SW480 (cell line): ENCODE measurements at regions not wholly inside any gene's neighbourhood (a gene's known extent, or its start where the extent isn't known, plus 50 kb on each side); places are given as distances from the start of the nearest gene placed in this dataset.
"Not testable (repeated sequence)": the region's sequence is repeated elsewhere in the genome, so short reads cannot be mapped to it uniquely, and the experiment has no call there.

ENCODE experiments used
- DNase-seq: peaks from one replicate; pipeline ENCODE4 v3.0.0-alpha.2; 2016; ENCODE audit warnings: low spot score

GRCh38 chr15:36406366-36406765 lies 173.1 kb upstream of the CDIN1 start:
- DNase-seq = no peak

GRCh38 chr15:36406911-36407310 lies 172.5 kb upstream of the CDIN1 start:
- no peak for DNase-seq

DNA sequence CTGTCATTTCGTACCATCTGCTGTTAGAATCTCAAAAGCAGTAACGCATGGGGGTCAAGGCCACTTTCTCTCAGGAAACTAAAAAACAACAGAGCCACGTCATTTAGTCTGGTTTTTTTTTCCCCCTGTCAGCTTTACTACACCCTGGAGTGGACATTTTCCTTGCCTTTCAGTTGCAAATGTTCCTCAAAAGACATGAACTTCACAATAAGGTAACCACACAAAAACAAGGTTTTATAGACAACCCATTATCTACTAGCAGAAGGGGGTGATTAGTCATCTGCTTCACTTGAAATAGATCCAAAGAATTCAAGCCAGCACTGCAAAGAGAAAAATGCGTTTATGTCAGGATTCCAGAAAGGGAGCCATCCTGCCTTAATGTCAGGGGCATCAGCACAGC lies 171.8 kb upstream of the CDIN1 start:
- no peak for DNase-seq

DNA sequence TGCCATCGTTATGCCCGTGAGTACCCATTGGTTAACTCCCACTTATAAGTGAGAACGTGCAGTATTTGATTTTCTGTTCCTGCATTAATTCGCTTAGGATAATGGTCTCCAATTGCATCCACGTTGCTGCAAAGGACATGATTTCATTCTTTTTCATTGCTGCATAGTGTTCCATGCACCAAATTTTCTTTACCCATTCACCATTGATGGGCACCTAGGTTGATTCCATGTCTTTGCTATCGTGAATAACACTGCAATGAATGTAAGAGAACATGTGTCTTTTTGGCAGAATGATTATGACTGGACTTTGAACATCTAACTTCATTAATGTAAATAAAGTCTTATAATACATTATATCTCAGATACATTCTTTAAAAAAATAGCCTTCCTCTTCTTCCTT lies 169.6 kb upstream of the CDIN1 start:
- DNase-seq = no peak

DNA sequence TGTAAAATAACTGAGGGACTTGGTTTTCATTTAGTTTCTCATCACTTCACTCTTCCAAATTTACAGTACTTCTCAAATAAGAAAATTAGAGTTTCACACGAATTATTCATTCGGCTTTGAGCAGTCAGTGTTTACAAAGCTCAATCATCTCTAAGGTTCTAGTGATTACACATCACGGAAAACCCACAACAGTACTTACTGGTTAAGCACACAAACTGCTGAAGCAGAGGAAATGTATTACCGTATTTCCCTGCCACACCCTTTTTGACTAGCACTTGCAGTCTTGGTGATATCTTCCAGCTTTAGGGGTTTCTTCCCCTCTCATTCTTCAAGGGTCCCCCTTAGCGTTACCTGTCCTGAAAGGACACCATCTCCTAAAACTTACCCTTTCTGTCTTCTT lies 164.8 kb upstream of the CDIN1 start:
- no peak for DNase-seq

GRCh38 chr15:36415643-36416042 lies 163.8 kb upstream of the CDIN1 start:
- no peak for DNase-seq

- DNase-seq = no peak
Observed at GRCh38 chr15:36422631-36423030, 156.8 kb upstream of the CDIN1 start.

DNA sequence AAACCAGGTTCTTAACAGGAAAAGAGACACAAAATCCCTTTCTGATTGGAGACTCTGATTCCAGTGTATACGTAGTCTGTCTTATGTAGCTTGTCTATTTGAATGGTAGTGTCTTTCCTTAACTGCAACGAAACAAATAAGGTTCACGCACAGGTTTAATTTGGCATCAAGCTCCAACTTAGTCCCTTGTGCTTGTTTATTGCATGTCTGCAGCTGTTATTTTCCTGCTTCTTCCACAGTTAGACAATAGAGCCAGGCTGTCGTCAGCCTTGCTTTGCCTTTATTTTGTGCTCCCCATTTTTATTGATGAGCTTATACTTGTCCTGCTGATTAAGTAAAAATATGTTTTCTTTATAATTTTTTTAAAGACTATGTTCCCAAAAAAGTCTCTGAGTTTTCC lies 152.7 kb upstream of the CDIN1 start:
- DNase-seq = no peak

GRCh38 chr15:36428102-36428845 lies 151.2 kb upstream of the CDIN1 start:
- DNase-seq = peak; percentile 76

DNA sequence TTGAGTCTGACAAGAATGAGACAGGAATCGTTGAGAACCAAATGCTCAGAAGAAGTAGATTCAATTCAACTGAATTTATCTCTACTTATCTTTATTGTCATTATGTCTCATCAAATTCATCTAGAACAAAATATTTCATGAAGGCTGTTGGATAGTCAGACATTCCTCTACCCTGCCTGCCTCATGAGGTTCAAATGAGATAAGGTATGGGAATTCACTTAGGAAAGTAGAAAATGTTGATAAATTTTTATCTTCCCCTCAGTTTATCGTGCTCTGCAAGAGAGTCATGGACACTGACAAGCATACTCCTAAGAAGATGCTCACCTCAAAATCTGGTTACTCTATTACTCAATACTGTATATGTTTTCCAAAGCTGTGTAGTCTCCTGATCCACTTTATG lies 149.7 kb upstream of the CDIN1 start:
- no peak for DNase-seq

DNA sequence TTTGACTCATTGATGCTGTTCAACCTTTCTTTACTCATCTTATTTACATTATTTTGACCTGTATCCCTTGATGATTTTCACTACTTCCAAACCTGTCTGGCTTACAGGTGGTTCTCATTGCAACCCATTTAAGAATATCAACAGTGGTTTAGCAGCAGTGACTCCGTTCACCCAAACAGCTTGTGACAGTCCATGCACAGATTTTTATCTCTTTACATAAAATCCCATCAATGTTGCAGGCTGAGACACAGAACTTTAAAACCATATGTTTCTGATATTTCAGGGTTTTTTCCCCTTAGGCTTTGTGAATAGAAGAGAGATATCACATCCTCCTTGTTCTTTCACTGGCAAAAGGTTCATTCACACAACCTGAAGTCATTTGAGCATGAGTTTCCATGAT lies 149.1 kb upstream of the CDIN1 start:
- no peak for DNase-seq

DNA sequence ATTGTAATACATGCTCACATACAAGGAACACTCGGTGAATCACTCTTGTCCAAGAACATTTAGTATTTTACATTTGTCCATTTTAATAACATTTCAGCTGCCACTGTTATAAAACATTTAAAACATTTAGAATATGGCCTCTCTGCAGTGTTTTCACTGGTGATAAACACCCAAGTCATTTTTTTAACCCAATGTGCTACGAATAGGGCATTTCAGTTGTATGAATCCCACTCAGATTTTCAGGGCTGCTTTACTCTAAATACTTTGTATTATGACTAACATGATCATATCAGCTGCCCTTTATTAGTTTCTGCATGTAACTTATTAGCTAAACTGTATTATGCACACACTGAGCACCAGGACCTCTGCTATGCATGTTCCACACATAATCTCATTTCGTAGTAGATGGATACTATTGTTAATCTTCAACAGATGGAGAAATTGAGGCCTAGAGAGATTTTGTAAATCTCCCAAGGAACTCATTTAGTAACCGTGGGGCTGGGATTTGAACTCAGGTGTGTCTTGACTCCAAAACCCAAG lies 148.6 kb upstream of the CDIN1 start:
- DNase-seq = no peak

- no peak for DNase-seq
Observed at GRCh38 chr15:36432161-36432560, 147.3 kb upstream of the CDIN1 start.

- no peak for DNase-seq
Observed at GRCh38 chr15:36434177-36434576, 145.2 kb upstream of the CDIN1 start.

GRCh38 chr15:36438499-36438898 lies 140.9 kb upstream of the CDIN1 start:
- no peak for DNase-seq

GRCh38 chr15:36447373-36447772 lies 132.1 kb upstream of the CDIN1 start:
- DNase-seq = no peak

GRCh38 chr15:36448418-36448817 lies 131.0 kb upstream of the CDIN1 start:
- DNase-seq = no peak

DNA sequence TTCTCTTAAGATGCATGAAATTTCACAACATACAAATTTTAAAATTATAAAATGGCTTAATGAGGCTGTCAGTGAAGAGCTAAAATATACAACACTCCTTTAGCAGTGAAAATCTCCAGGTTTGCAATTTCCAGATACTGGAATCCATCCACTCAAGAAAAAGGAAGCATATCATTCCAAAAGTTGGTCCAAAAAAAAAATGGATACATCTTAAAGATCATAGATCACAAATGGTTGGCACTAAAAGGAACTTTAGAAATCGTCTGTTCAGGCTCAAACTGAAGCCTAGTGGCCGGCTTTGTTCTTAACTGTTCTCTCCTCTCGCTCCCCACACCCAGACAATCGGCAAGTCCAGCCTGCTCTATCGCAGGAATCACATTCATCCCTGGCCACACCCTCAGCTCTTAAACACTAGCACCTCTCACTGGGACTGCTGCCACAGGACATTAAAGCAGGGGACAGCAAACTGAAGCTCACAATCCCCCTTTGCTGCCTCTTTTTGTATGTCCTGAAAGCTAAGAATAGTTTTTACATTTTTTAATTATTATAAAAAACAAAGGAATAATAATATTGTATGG lies 130.3 kb upstream of the CDIN1 start:
- DNase-seq = peak; percentile 16

DNA sequence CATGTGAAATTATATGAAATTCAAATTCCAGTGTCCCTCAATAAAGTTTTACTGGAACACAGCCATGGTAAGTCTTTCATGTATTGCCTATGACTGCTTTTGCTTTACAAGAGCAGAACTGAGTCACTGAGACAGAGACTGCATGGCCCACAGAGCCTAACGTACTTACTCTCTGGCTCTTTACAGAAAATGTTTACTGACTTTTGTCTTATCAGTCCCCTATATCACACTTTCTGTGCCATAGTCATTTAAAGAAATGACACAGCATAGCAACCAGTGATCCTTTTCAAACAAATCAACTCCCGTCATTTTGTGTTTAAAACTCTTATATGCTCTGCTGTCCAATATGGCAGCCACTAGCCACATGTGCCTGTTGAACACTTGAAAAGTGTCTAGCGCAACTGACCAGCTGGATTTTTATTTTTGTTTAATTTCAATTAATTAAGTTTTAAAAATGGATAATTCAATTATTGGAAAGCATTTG lies 129.7 kb upstream of the CDIN1 start:
- no peak for DNase-seq

GRCh38 chr15:36454244-36454643 lies 125.2 kb upstream of the CDIN1 start:
- not testable (repeated sequence) for DNase-seq

GRCh38 chr15:36458411-36458810 lies 121.0 kb upstream of the CDIN1 start:
- DNase-seq = no peak

DNA sequence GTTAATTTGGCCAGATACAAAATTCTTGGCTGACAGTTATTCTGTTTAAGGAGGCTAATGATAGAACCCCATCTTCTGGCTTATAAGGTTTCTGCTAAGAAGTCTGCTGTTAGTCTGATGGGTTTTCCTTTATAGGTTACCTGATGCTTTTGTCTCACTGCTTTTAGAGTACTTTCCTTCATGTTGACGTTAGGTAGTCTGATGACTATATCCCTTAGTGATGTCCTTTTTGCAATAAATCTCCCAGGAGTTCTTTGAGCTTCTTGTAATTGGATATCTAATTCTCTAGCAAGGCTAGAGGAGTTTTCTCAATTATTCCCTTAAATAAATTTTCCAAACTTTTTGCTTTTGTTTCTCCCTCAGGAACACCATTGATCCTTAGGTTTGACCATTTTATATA lies 114.1 kb upstream of the CDIN1 start:
- no peak for DNase-seq

GRCh38 chr15:36468746-36469145 lies 110.7 kb upstream of the CDIN1 start:
- no peak for DNase-seq
